ENCODE measurements at regions not wholly inside any gene's neighbourhood (a gene's known extent, or its start where the extent isn't known, plus 50 kb on each side); places are given as distances from the start of the nearest gene placed in this dataset.

DNA sequence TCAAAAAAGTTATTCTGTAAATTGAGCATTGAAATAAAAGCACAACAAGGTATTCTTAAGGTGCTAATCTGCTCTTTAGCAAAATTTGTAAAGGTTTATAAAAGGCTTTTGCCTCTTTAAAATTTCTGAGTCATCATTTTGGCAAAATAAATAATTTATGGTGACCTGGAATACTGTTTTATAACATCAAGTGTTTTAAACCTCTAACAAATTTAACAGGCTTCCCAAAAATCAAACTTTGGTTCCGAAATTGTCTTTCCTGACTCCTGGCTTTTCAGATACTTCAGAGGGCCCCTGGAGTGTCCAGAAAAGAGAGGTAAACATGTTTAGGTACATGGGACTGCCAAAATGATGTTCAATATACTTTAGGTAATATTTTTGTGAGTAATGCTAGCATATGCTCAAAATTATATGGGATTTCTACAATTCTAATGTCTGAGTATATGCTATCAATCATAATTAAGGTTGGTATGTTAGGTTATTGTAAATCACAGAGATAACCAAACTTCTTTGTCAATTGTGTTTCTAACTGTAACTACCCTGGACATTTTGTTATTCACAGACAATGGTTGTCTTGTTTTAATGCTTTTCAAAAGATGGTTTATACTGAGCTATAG is 160.3 kb upstream of the OLIG3 start:
- peaks cover 25% of the 10 kb centered on the region for H3K9me3 ChIP-seq (ENCODE audit: control insufficient read depth, low read length)
- no peak overlapping the region for H3K4me3 ChIP-seq (ENCODE audit: extremely low read depth, insufficient read depth, low read length, poor library complexity, severe bottlenecking)
- no peaks in the 10 kb centered on the region for H3K4me1 ChIP-seq (ENCODE audit: control insufficient read depth, insufficient read depth, low read length, poor library complexity, severe bottlenecking)
- WGBS, 2 experiments (ENCODE audit: insufficient coverage in 2 of 2) = no CpG with 5 or more reads among the region's 1 CpG
- no peak overlapping the region for H3K27ac ChIP-seq (ENCODE audit: low read depth, low read length, severe bottlenecking)
- no peaks in the 10 kb centered on the region for H3K36me3 ChIP-seq (ENCODE audit: control insufficient read depth, insufficient read depth, low read length)

DNA sequence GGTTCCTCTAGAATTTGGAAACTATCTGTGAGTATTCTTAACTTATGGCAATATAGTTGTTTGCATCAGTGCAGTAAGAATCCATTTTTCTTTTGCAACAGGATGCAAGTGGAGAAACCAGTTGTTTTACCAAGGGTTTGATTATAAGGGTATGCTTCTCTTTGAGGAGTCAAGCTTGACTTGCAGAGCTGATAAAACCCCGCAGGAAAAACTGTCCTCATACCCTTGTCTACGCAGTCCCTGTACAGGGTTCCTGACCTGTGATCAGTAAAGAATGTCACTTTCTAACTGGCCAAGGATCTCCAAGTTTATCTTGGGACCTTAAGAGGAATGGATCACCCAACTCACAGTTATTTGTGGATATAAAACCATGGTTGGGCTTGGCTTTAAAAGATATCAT is 161.1 kb upstream of the OLIG3 start:
- peaks cover 25% of the 10 kb centered on the region for H3K9me3 ChIP-seq (ENCODE audit: control insufficient read depth, low read length)
- WGBS, 2 experiments (ENCODE audit: insufficient coverage in 2 of 2) = 96 to 100% methylated on average over 1 to 2 of the region's 2 CpGs
- H3K27ac ChIP-seq (ENCODE audit: low read depth, low read length, severe bottlenecking) = no peak overlapping the region
- no peak overlapping the region for H3K4me3 ChIP-seq (ENCODE audit: extremely low read depth, insufficient read depth, low read length, poor library complexity, severe bottlenecking)
- H3K4me1 ChIP-seq (ENCODE audit: control insufficient read depth, insufficient read depth, low read length, poor library complexity, severe bottlenecking) = no peaks in the 10 kb centered on the region
- H3K36me3 ChIP-seq (ENCODE audit: control insufficient read depth, insufficient read depth, low read length) = no peaks in the 10 kb centered on the region

DNA sequence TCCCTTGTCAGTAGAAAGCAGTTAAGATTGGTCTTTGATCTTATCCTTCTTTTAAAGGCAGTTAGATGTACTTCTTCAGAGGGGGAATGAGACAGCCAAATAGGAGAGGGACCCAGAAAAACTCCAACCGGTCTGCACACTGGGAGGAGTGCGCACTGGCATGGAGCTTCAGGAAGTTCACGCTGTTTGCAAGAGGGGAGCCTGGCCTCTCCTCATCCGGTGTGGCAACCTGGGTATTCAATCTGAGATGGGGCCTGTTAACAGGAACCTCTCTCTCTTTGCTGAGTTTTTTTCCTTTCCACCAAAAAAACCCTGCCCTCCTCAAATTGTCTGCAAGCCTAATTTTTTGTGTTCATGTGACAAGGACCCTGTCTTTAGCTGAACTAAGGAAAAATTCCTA is 162.5 kb upstream of the OLIG3 start:
- WGBS, 2 experiments (ENCODE audit: insufficient coverage in 2 of 2) = 93 to 94% methylated on average over 2 to 4 of the region's 4 CpGs

DNA sequence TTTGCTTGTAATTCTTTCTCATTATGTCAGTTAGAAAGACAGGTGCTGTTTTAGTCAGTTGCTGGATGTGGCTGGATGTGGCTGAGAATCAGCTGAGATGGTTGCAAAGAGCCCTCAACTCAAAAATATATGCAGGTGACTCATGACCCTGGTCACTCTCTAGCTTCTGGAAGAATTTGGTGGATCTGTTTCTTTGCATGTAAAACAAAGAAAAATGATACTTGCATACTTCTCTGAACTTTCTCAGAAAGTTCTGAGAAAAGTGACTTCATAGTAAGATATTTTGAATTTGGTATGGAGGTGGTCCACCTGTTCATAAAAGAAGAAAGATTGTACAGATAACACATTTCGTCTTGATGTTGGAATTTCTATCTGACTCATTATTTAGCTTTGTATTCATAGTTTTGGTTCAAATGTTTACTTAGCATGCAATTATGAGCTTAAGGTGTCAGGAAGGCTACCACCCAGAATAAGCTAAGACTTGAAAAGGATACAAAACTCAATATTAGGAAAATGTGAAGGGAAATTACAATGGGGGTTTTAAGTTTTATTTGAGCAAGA is 163.2 kb upstream of the OLIG3 start:
- 100% methylated on average over 1 of the region's 1 CpG; no CpG with 5 or more reads in 1 of the 2 experiments for WGBS, 2 experiments (ENCODE audit: insufficient coverage in 2 of 2)
- peaks cover 25% of the 10 kb centered on the region for H3K9me3 ChIP-seq (ENCODE audit: control insufficient read depth, low read length)
- no peak overlapping the region for H3K27ac ChIP-seq (ENCODE audit: low read depth, low read length, severe bottlenecking)
- no peak overlapping the region for H3K4me3 ChIP-seq (ENCODE audit: extremely low read depth, insufficient read depth, low read length, poor library complexity, severe bottlenecking)
- H3K36me3 ChIP-seq (ENCODE audit: control insufficient read depth, insufficient read depth, low read length) = no peaks in the 10 kb centered on the region
- H3K4me1 ChIP-seq (ENCODE audit: control insufficient read depth, insufficient read depth, low read length, poor library complexity, severe bottlenecking) = no peaks in the 10 kb centered on the region

More for the DNA sequence above, 162.5 kb upstream of the OLIG3 start:
- H3K4me3 ChIP-seq (ENCODE audit: extremely low read depth, insufficient read depth, low read length, poor library complexity, severe bottlenecking) = no peak overlapping the region
- no peak overlapping the region for H3K27ac ChIP-seq (ENCODE audit: low read depth, low read length, severe bottlenecking)
- peaks cover 25% of the 10 kb centered on the region for H3K9me3 ChIP-seq (ENCODE audit: control insufficient read depth, low read length)
- H3K4me1 ChIP-seq (ENCODE audit: control insufficient read depth, insufficient read depth, low read length, poor library complexity, severe bottlenecking) = no peaks in the 10 kb centered on the region
- no peaks in the 10 kb centered on the region for H3K36me3 ChIP-seq (ENCODE audit: control insufficient read depth, insufficient read depth, low read length)

DNA sequence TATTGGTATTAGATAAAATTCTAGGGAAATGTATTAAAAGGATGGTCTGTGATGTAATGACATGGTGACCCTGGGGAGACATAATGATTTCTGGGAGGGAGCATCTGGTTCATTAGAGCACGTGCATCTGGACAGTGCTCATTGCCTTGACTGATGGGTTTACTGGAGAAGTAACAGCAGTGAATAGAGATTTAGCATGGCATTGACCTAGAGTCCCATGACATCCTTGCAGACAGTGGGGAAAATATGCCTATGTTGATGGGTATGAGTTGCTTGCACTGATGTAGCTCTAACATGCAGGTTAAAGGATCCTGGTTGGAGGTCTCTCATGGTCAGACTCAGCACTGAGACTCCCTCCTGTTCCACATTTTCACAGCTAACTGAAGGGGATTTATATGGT is 164.1 kb upstream of the OLIG3 start:
- peaks cover 21% of the 10 kb centered on the region for H3K9me3 ChIP-seq (ENCODE audit: control insufficient read depth, low read length)
- no peak overlapping the region for H3K4me3 ChIP-seq (ENCODE audit: extremely low read depth, insufficient read depth, low read length, poor library complexity, severe bottlenecking)
- H3K36me3 ChIP-seq (ENCODE audit: control insufficient read depth, insufficient read depth, low read length) = no peaks in the 10 kb centered on the region
- H3K27ac ChIP-seq (ENCODE audit: low read depth, low read length, severe bottlenecking) = no peak overlapping the region
- no peaks in the 10 kb centered on the region for H3K4me1 ChIP-seq (ENCODE audit: control insufficient read depth, insufficient read depth, low read length, poor library complexity, severe bottlenecking)
- 83 to 94% methylated on average over 1 of the region's 1 CpG for WGBS, 2 experiments (ENCODE audit: insufficient coverage in 2 of 2)

DNA sequence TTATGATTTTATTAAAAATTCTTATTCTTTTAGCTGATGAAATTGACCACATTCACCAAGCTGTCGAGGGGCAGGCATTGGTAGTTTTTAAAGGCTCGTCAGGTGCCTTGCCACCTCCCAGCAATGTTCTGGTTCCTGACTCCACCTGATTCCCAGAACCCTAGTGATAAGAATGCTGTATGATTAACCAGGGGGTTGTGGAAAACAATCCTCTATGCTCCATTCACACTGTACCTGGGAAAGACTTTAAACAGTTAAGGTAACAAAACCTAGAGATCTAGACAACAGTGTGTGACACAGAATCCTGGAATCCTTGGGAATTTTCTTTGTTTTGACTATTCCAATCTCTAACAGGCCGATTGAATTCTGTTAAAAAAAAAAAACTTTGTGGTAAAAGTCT is 165.7 kb upstream of the OLIG3 start:
- no peak overlapping the region for H3K27ac ChIP-seq (ENCODE audit: low read depth, low read length, severe bottlenecking)
- no peaks in the 10 kb centered on the region for H3K4me1 ChIP-seq (ENCODE audit: control insufficient read depth, insufficient read depth, low read length, poor library complexity, severe bottlenecking)
- H3K4me3 ChIP-seq (ENCODE audit: extremely low read depth, insufficient read depth, low read length, poor library complexity, severe bottlenecking) = no peak overlapping the region
- H3K9me3 ChIP-seq (ENCODE audit: control insufficient read depth, low read length) = peaks cover 16% of the 10 kb centered on the region
- WGBS, 2 experiments (ENCODE audit: insufficient coverage in 2 of 2) = 100% methylated on average over 1 of the region's 3 CpGs; no CpG with 5 or more reads in 1 of the 2 experiments
- no peaks in the 10 kb centered on the region for H3K36me3 ChIP-seq (ENCODE audit: control insufficient read depth, insufficient read depth, low read length)

DNA sequence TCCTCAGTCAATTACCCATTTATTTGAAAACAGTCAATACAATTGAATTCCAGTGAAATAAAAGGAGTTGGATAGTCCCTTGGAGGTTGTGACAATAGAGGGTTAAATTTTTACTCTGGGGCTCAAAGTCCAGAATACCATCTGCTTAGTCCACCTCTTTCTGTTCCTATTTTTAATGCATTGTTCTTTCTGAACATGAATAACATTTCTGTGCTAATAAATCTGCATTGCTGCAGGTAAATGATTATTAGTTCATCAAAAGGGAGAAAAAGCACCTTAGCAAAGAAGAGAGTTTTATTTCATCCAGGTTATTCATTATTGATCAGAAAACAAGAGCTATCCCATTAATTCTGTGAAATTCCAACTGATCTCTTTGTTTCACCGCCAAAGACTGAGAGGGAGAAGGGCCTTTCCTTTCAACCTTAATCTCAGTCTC is 166.1 kb upstream of the OLIG3 start:
- no peak overlapping the region for H3K27ac ChIP-seq (ENCODE audit: low read depth, low read length, severe bottlenecking)
- H3K9me3 ChIP-seq (ENCODE audit: control insufficient read depth, low read length) = peaks cover 11% of the 10 kb centered on the region
- no peak overlapping the region for H3K4me3 ChIP-seq (ENCODE audit: extremely low read depth, insufficient read depth, low read length, poor library complexity, severe bottlenecking)
- no peaks in the 10 kb centered on the region for H3K4me1 ChIP-seq (ENCODE audit: control insufficient read depth, insufficient read depth, low read length, poor library complexity, severe bottlenecking)
- no peaks in the 10 kb centered on the region for H3K36me3 ChIP-seq (ENCODE audit: control insufficient read depth, insufficient read depth, low read length)
- no CpG with 5 or more reads among the region's 1 CpG for WGBS, 2 experiments (ENCODE audit: insufficient coverage in 2 of 2)

DNA sequence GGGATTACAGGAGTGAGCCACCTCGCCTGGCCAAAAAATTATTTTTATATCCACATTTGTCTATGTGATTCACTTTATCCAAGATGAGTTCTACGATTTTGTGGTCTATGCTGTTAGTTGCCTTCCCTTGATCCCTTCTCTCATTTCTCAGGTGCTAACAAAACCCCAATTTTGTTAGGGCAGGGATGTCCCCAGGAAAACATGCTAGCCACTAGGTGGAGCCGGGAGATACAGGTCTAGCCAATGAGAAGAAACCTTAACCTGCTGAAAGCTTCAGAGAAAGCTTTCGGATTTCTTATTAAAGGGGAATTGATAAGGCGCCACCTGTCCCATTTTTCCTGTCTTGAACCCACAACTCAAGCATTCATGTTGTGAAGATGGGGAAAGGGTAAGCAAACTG is 167.4 kb upstream of the OLIG3 start:
- H3K27ac ChIP-seq (ENCODE audit: low read depth, low read length, severe bottlenecking) = no peak overlapping the region
- no peak overlapping the region for H3K4me3 ChIP-seq (ENCODE audit: extremely low read depth, insufficient read depth, low read length, poor library complexity, severe bottlenecking)
- 85 to 98% methylated on average over 3 to 5 of the region's 5 CpGs for WGBS, 2 experiments (ENCODE audit: insufficient coverage in 2 of 2)
- no peaks in the 10 kb centered on the region for H3K4me1 ChIP-seq (ENCODE audit: control insufficient read depth, insufficient read depth, low read length, poor library complexity, severe bottlenecking)
- no peaks in the 10 kb centered on the region for H3K36me3 ChIP-seq (ENCODE audit: control insufficient read depth, insufficient read depth, low read length)
- peaks cover 2% of the 10 kb centered on the region for H3K9me3 ChIP-seq (ENCODE audit: control insufficient read depth, low read length)

DNA sequence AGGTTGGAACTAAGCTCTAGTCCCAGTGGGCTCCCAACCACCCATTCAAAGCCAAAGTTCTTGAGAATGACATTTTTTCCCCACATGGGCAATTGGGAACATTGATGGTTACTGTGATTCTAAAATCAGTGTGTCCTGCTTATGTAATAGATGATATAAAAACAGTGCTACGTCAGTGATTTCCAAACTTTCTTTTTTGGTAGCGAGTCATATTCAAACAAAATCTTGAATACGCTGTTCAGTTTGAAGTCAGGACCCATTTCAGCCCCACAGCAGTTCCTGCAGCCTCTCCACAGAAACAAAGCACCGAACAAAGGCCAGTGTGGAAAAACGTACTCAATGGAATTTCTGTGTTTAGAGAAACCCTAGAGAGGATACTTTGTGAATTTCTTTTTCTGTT is 170.0 kb upstream of the OLIG3 start:
- Histone ChIP-seq H3K4me3 (ENCODE audit: extremely low read depth, insufficient read depth, low read length, poor library complexity, severe bottlenecking) (no peak overlapping the region), H3K4me1 (ENCODE audit: control insufficient read depth, insufficient read depth, low read length, poor library complexity, severe bottlenecking) (no peaks in the 10 kb centered on the region), H3K36me3 (ENCODE audit: control insufficient read depth, insufficient read depth, low read length) (no peaks in the 10 kb centered on the region), H3K9me3 (ENCODE audit: control insufficient read depth, low read length) (no peaks in the 10 kb centered on the region), H3K27ac (ENCODE audit: low read depth, low read length, severe bottlenecking) (no peak overlapping the region)
- WGBS, 2 experiments (ENCODE audit: insufficient coverage in 2 of 2) = 89 to 100% methylated on average over 3 of the region's 5 CpGs

DNA sequence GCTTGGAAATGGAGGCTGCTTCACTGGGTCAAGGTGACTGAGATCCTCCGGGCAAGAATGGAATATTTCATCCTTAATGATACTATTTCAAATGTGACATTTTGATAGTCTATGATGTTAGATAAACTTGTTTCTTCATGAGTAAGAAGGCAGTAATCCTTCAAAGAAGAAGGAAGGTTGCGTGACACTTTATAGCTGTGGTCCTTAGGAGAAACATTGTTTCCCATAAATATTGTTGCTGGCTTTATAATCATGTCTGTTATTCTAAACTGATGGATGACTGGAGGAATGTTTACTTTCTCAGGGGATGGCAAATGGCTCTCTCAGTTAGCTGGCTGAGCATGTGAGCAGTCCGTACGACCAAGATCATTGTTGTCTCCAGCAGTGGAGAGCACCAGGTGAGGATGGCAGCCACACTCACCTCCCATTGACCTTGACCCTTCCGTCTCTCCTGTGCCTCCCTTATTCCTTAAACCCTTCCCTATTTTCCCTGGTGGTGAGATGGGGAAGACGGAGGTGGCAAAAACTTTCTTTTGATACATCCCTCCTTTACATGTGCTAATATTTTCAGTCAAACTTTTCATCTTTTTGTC is 171.2 kb upstream of the OLIG3 start:
- 90 to 100% methylated on average over 3 of the region's 6 CpGs for WGBS, 2 experiments (ENCODE audit: insufficient coverage in 2 of 2)
- Histone ChIP-seq H3K9me3 (ENCODE audit: control insufficient read depth, low read length) (no peaks in the 10 kb centered on the region), H3K4me1 (ENCODE audit: control insufficient read depth, insufficient read depth, low read length, poor library complexity, severe bottlenecking) (no peaks in the 10 kb centered on the region), H3K27ac (ENCODE audit: low read depth, low read length, severe bottlenecking) (no peak overlapping the region), H3K36me3 (ENCODE audit: control insufficient read depth, insufficient read depth, low read length) (no peaks in the 10 kb centered on the region), H3K4me3 (ENCODE audit: extremely low read depth, insufficient read depth, low read length, poor library complexity, severe bottlenecking) (no peak overlapping the region)

DNA sequence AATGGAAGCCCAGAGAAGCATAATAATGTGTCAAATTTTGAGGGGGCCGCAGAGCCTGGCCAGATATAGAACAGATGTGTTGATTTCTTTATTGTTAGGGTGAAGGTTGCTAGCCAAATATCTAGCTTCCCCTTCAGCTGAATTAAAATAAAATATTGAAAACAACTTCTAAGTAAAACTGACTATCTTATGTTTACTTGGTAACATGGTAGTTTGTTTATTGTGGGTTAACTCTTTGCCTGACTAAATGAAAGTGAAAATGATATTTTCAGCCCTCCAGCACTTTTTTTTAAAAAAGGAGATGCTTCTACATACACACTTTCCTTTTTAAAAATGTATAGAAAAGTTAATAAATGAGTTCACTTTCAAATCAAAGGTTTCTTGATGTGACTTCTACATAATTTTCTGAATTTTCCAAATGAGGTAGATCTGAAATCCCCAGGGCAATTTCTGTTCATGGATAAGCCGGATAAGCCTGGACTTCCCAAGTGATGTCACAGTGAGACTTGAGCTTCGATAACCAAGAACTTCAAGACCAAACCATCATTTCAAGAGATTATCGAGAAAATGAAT is 172.1 kb upstream of the OLIG3 start:
- WGBS, 2 experiments (ENCODE audit: insufficient coverage in 2 of 2) = no CpG with 5 or more reads among the region's 4 CpGs
- Histone ChIP-seq H3K36me3 (ENCODE audit: control insufficient read depth, insufficient read depth, low read length) (no peaks in the 10 kb centered on the region), H3K9me3 (ENCODE audit: control insufficient read depth, low read length) (no peaks in the 10 kb centered on the region)

More for the DNA sequence above, 172.1 kb upstream of the OLIG3 start:
- Histone ChIP-seq H3K27ac (ENCODE audit: low read depth, low read length, severe bottlenecking) (no peak overlapping the region), H3K4me3 (ENCODE audit: extremely low read depth, insufficient read depth, low read length, poor library complexity, severe bottlenecking) (no peak overlapping the region), H3K4me1 (ENCODE audit: control insufficient read depth, insufficient read depth, low read length, poor library complexity, severe bottlenecking) (no peaks in the 10 kb centered on the region)
